ENCODE measurements at regions not wholly inside any gene's neighbourhood (a gene's known extent, or its start where the extent isn't known, plus 50 kb on each side); places are given as distances from the start of the nearest gene placed in this dataset.

- TF ChIP-seq, protein P1, sequence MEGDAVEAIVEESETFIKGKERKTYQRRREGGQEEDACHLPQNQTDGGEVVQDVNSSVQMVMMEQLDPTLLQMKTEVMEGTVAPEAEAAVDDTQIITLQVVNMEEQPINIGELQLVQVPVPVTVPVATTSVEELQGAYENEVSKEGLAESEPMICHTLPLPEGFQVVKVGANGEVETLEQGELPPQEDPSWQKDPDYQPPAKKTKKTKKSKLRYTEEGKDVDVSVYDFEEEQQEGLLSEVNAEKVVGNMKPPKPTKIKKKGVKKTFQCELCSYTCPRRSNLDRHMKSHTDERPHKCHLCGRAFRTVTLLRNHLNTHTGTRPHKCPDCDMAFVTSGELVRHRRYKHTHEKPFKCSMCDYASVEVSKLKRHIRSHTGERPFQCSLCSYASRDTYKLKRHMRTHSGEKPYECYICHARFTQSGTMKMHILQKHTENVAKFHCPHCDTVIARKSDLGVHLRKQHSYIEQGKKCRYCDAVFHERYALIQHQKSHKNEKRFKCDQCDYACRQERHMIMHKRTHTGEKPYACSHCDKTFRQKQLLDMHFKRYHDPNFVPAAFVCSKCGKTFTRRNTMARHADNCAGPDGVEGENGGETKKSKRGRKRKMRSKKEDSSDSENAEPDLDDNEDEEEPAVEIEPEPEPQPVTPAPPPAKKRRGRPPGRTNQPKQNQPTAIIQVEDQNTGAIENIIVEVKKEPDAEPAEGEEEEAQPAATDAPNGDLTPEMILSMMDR (IDR thresholded peaks at IDR 0.05): no peak
- no peak for TF ChIP-seq POLR2A (IDR thresholded peaks at IDR 0.05)
Measured at GRCh38 chr2:104768694-104769093, 85.2 kb upstream of the POU3F3 start.
